DMS53 treated with DMSO at 0.1 percent for 48 hours (cell line): ENCODE measurements at regions not wholly inside any gene's neighbourhood (a gene's known extent, or its start where the extent isn't known, plus 50 kb on each side); places are given as distances from the start of the nearest gene placed in this dataset.

Experiments
- DNase-seq: peaks from one replicate; lab custom pipeline; 2025; ENCODE audit not compliant: unreplicated experiment; lab: John Stamatoyannopoulos, UW

- no peak for DNase-seq
Observed at GRCh38 chr2:136482006-136482405, 283.3 kb upstream of the THSD7B start.

- DNase-seq = no peak
Observed at GRCh38 chr2:136479696-136480095, 285.6 kb upstream of the THSD7B start.

- peak; percentile 10 for DNase-seq
Observed at GRCh38 chr2:136468799-136469369, 296.5 kb upstream of the THSD7B start.

- no peak for DNase-seq
Observed at GRCh38 chr2:136452528-136452927, 312.8 kb upstream of the THSD7B start.

- DNase-seq = no peak
Observed at GRCh38 chr2:136448986-136449780, 316.2 kb upstream of the THSD7B start.

GRCh38 chr2:136448432-136448831 lies 316.9 kb upstream of the THSD7B start:
- DNase-seq = no peak

- DNase-seq = no peak
Observed at GRCh38 chr2:136444323-136444722, 321.0 kb upstream of the THSD7B start.

- no peak for DNase-seq
Observed at GRCh38 chr2:136443661-136444060, 321.7 kb upstream of the THSD7B start.

- DNase-seq = no peak
Observed at GRCh38 chr2:136441979-136442714, 323.2 kb upstream of the THSD7B start.

- no peak for DNase-seq
Observed at GRCh38 chr2:136439064-136439676, 321.2 kb upstream of the CXCR4 start.

GRCh38 chr2:136437461-136437860 lies 319.5 kb upstream of the CXCR4 start:
- DNase-seq = no peak

- DNase-seq = no peak
Observed at GRCh38 chr2:136436936-136437335, 319.0 kb upstream of the CXCR4 start.

- no peak for DNase-seq
Observed at GRCh38 chr2:136434251-136434715, 316.3 kb upstream of the CXCR4 start.

- DNase-seq = no peak
Observed at GRCh38 chr2:136433261-136433660, 315.3 kb upstream of the CXCR4 start.

- DNase-seq = no peak
Observed at GRCh38 chr2:136424112-136424511, 306.2 kb upstream of the CXCR4 start.

- DNase-seq = peak; percentile 26
Observed at GRCh38 chr2:136423516-136423996, 305.6 kb upstream of the CXCR4 start.

GRCh38 chr2:136422512-136422911 lies 304.6 kb upstream of the CXCR4 start:
- peak; percentile 4 for DNase-seq

- no peak for DNase-seq
Observed at GRCh38 chr2:136420346-136420745, 302.4 kb upstream of the CXCR4 start.

GRCh38 chr2:136411946-136412345 lies 294.0 kb upstream of the CXCR4 start:
- DNase-seq = no peak

GRCh38 chr2:136410673-136411072 lies 292.7 kb upstream of the CXCR4 start:
- no peak for DNase-seq

- DNase-seq = no peak
Observed at GRCh38 chr2:136408795-136409194, 290.8 kb upstream of the CXCR4 start.
